OCI-LY7 (cell line): ENCODE measurements at regions not wholly inside any gene's neighbourhood (a gene's known extent, or its start where the extent isn't known, plus 50 kb on each side); places are given as distances from the start of the nearest gene placed in this dataset.

Experiments used
- EZH2phosphoT487 ChIP-seq: fragments of 200-600 bp; sonication (generic); IDR thresholded peaks from 2 replicates; pipeline ENCODE4 v1.6.1; 2018; ENCODE audit warnings: low read depth, borderline replicate concordance, mild to moderate bottlenecking, mixed run types, antibody characterized with exemption, low read length, moderate library complexity, mixed read lengths
- TF ChIP-seq, protein P1 (sequence below): fragments of 200-600 bp; sonication (generic); conservative IDR thresholded peaks from 2 replicates; pipeline ENCODE4 v1.5.1; 2014; ENCODE audit warnings: mild to moderate bottlenecking, antibody characterized with exemption, low read length, moderate library complexity, mixed read lengths

- TF ChIP-seq, protein P1, sequence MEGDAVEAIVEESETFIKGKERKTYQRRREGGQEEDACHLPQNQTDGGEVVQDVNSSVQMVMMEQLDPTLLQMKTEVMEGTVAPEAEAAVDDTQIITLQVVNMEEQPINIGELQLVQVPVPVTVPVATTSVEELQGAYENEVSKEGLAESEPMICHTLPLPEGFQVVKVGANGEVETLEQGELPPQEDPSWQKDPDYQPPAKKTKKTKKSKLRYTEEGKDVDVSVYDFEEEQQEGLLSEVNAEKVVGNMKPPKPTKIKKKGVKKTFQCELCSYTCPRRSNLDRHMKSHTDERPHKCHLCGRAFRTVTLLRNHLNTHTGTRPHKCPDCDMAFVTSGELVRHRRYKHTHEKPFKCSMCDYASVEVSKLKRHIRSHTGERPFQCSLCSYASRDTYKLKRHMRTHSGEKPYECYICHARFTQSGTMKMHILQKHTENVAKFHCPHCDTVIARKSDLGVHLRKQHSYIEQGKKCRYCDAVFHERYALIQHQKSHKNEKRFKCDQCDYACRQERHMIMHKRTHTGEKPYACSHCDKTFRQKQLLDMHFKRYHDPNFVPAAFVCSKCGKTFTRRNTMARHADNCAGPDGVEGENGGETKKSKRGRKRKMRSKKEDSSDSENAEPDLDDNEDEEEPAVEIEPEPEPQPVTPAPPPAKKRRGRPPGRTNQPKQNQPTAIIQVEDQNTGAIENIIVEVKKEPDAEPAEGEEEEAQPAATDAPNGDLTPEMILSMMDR, result no peak
- no peak for TF ChIP-seq EZH2phosphoT487
Measured at GRCh38 chr4:13722649-13723048, 95.1 kb upstream of the BOD1L1 start.
